HG03097 (cell line): ENCODE measurements at regions not wholly inside any gene's neighbourhood (a gene's known extent, or its start where the extent isn't known, plus 50 kb on each side); places are given as distances from the start of the nearest gene placed in this dataset.
"Not testable (repeated sequence)": the region's sequence is repeated elsewhere in the genome, so short reads cannot be mapped to it uniquely, and the experiment has no call there.

Source experiments
- ATAC-seq: cut with Tn5 transposase; IDR thresholded peaks from one replicate; pipeline ENCODE4 v1.9.1; 2021; ENCODE audit not compliant: unreplicated experiment, low FRiP score

DNA sequence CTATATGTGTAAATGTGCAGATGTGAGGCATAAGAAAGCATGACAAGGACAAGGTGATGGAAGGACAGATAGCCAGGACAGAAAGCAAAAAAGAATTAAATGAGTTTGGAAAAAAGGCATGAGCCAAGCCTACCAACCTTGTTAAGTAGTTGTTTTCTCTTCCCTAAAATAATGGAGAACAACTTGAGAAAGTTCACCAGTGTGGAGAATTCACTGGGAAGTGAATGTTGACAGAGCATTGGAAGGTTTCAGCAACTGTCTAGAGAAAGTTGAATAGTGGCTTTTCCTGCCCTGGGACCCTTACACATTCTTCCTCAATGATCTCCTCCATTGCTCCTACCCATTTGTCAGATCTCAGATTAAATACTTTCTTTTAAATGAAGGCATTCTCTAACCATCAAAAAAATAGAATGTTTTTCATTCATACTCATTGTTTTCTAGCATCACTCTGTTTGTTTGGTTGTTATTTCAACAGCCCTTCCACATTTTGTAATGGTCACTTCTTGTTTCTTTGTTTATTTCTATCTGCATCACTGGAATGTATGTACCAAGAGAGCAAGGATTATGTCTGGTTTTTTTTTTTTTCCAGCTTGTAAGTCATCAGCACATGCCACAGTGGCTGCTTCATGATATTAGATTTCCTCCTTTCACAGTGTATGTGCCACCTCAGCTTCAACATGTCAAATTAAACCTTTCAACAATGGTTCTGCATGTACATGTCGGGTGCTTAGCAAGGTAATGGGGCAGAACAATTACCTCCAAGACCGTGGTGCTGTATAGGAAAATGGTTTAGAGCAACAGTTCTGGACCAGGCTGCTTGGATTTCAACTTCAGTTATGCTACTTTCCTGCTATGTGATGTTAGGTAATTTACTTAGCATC, 586.0 kb upstream of the VRK2 start:
- no peak for ATAC-seq

DNA sequence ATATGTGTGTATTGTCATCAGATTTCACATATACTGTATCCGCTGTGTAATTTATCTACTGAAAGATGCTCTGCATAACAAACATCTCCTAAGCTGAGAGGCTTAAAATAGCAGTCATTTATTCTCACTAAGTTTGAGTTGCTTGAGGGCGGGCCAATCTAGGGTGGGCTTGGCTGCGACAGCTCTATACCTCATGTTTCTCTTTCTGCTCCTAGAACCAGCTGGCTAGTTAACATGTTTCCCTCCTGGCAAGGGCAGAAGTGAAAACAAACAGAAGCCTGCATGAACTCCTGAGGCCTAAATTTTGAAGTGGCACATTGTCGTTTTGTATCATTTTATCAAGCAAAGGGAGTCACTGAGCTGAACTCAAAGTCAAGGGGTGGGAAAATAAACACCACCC, 585.0 kb upstream of the VRK2 start:
- ATAC-seq: no peak

DNA sequence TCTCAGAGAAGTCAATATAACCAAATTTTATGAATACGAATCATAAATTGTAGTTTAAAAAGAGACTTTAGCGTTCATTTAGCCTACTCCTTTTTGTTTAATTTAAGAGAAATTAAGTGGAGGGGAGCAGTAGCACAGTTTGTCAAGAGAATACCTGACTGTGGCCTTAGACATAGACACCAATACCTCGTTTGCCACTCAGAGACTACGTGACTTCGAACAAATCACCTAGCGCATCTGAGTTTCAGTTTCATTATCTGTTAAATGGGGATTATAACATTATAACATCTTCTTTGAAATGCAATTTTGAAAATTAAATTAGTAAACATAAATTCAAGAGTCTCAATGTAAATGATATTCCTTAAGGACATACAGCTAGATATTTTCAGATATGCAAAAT, 581.5 kb upstream of the VRK2 start:
- ATAC-seq: no peak

DNA sequence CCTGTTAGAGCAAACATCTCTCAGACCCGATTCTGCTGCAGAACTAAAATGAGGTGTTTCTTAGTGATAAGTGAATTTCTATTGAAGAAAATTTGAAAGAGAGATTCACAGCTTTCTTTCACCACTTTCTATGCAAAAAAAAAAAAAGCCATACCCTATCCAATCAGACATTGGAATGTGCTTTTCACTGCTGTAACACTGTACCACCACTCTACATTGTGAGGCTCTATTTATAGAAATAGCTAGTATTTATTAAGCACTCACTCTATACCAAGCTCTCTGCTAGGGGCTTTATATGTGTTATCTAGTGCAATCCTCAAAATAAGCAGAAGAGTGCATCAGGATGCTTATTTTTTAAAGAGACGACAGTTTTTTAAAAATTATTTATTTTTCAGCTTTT, 580.6 kb upstream of the VRK2 start:
- ATAC-seq: no peak

DNA sequence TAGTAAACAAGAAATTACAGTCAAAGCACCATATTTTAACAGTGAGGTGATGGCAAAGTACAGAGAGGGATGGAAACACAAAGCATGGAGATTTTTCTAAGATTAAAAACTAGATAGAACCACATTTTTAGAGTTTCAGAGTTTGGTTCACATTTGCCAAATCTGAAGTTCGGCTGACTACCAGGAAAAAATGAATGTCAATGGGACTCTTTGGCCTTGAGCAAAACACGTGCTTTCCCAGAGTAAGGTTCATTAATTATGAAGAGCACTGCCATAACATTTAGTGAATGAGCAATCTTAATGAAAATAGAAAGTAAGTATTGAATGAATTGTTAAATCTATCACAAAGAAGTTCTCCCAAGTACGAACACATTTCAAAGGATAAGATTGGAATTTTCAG, 571.2 kb upstream of the VRK2 start:
- no peak for ATAC-seq

DNA sequence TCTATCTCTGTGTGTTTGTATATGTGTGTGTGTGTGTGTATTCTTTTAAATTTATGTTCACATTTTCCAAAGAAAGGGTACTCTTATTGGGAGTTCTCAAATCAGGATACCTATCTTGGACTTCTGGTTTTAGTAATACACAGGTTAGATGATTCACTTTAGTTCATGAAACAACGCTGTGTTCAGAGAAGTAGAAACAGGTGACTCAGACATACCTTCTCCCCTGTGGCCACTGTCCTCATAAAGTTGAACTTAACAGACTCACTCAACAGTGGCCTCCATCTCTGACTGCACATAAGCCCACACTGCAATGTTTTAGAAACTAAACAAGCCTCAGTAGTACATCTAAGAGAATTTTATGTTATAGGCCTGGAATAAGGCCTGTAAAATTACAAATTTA, 566.6 kb upstream of the VRK2 start:
- ATAC-seq: no peak

DNA sequence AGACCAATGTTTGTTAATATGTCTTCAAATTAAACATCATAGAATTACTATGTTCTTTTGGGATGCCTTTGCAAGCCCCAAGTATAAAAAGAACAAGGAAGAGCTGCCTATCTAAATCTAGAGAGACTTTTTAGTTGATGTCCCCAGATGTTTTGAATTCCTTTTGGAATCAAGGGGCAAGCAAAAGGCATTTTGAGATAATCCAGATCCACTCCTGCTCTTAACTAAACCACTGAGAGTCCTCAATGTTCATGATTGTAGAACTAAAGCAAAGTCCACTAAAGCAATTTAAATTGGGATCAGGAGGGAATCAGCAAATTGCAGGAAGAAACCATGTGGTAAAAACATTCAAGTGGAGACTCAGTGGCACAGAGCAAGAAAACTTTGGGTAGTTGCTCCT, 558.5 kb upstream of the VRK2 start:
- ATAC-seq: no peak

DNA sequence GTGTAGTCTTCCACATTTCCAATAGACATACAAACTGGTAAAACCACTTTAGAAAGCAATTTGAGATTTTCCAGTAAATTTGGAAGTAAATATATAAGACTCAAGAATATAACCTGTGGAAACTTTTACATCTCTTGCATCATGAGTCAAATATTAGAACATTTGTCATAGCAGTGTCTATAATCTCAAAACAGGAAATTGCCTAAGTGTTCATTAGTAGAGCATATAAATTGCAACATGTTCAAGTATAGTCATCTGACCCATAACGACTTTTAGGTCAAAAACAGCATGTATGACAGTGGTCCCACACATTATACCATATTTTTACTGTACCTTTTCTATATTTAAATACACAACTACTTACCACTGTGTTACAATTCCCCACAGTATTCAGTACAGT, 555.9 kb upstream of the VRK2 start:
- no peak for ATAC-seq

DNA sequence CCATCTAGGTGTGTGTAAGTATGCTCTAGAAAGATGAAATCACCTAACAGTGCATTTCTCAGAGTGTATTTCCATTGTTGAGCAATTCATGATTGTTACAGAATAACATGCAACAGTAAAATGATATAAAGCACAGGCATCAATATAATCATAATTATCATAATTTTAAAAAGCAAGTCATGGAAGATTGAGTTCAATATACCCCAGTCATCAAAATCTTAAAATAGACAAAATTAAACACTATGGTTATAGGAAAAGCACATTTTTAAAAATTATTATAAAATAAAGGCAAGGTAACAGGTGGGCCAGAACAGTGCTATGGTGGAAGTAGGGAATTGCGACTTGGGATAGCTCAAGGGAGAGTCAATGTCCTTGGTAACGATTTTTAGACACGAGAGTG, 555.4 kb upstream of the VRK2 start:
- no peak for ATAC-seq

DNA sequence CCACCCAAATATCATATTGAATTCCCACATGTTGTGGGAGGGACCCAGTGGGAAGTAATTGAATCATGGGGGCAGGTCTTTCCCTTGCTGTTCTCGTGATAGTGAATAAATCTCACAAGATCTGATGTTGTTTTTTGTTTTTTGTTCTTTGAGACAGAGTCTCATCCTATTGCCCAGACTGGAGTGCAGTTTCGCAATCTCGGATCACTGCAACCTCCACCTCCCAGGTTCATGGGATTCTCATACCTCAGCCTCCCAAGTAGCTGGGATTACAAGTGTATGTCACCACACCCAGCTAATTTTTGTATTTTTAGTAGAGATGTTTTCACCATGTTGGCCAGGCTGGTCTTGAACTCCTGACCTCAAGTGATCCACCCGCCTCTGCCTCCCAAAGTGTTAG, 552.6 kb upstream of the VRK2 start:
- ATAC-seq: not testable (repeated sequence)

DNA sequence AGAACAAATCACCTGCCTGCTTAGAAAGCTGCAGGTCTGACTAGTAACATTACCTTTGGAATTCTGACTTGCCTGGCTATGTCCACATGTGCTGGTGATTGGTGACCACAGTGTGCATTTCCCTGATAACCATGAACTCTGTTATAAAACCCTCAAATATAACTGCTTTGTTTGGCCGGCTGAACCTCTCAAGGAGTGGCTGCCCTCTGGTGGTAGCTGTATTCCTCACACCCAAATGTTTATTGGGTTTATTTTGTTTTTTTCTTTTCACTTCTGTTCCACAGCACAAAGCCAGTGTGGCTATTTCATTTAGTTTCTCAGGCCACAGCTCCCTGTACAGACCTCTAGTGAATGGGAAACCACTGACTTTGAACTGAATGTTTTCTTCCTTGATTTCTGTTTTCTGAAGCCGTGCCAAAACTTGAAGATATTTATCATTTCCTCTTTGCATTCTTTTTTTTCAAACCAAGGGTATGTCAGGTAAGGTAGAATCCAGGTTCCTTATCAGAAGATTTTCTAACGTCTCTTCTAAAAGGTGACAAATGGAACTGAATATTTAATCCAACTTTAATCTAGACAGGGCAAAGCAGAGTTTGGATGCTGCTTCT, 549.0 kb upstream of the VRK2 start:
- peak; percentile 74 for ATAC-seq

DNA sequence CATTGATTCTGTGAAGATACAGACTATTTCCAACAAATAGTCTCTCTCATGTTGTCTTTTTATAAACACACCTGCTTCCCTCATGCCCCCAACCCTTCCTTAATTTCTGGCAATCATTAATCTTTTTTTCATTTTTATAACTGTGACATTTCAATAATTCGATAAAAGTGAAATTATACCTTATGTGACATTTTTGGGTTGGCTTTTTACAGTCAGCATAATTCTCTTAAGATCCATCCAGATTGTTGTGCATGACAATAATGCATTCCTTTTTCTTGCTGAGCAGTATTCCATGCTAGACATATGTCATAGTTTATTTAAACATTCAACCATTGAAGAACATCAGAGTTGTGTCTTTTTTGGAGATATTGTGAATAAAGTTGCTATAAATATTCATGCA, 541.8 kb upstream of the VRK2 start:
- ATAC-seq: no peak

DNA sequence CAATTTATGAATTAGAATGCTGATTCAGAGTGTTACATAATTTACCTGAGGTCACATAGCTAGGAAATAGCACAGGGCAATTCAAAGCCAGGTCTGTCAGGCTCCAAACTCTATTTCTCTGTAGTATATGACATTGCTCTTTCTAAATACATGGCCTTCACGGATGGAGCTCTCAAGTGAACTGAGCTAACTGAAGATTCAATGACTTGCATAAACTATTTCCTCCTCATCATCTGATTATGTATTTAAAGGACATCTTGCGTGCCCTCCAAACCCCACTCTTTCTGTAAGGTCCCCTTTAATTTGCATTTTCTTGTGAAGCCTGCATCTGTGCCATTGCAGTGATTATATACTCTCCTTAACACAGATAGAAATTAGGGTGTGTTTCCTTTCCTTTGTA, 537.4 kb upstream of the VRK2 start:
- no peak for ATAC-seq

DNA sequence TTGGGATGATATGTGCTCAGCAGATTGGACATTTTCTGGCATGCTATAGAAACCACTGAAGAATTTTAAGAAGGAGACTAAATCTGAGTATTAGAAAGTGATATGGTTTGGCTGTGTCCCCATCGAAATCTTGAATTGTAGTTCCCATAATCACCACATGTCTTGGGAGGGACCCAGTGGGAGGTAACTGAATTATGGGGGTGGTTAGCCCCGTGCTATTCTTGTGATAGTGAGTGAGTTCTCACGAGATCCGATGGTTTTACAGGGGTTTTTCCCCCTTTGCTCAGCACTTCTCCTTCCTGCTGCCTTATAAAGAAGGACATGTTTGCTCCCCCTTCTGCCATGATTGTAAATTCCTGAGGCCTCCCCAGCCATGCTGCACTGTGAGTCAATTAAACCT, 535.9 kb upstream of the VRK2 start:
- no peak for ATAC-seq

DNA sequence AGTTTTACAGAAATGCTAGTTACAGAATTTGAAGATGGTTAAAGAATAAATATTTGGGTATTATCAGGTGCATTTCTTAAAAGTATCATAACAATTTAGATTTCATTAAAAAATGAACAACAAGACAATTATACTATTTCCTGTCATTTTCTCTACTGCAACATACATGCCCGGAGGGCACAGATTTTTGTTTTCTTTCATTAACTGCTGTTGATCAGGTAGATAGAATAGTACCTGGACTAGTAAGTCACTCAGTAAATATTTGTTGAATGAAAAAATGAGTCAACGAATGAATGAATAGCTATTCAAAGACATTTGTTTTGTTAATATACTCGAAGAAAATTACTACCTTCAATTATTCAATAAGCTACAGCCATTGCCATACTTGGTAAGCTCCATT, 531.2 kb upstream of the VRK2 start:
- no peak for ATAC-seq

DNA sequence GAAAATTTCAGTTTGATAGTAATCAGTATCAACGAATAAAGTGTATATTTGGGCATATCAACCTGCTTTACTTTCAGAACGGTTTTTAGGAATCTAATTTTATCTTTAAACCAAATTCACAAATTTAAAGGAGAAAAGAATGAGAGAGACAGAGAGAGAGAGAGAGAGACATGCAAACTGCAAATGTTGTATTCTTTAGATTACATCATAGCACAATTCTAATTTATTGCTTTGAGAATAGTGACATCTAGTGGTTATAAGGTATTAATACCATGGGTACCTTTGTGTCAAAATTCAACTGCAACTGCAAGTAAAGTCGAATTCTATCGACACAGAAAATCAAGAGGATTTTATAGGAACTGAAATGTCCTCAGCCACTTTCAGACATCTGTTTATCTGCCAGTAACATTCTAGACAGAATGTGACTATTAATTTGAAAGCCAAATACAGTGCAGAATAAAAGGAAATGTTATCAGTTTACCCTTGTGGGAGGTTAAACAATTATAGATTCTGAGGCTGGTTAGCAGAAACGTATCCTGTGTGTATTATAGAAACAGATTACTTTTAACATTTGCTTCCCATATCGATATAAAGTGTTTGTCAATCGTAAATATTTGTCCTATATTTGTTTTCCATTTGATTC, 529.8 kb upstream of the VRK2 start:
- no peak for ATAC-seq

DNA sequence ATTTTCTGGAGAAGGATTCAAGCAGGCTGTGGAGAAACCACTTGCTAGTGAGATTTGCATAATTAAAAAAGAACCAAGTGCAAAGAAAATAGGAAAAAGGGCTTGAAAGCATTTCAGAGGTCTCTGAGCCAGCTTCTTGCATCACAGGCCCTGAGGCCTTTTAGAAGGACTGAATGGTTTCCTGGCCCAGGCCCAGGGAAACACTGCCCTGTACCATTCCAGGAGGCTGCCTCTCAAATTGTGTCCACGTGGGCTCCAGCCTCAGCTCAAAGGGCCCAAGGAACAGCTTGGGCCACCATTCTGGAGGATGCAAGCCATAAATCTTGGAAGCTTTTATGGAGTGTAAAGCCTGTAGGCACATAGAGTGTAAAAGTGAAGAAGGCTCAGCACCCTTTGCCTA, 523.3 kb upstream of the VRK2 start:
- no peak for ATAC-seq

DNA sequence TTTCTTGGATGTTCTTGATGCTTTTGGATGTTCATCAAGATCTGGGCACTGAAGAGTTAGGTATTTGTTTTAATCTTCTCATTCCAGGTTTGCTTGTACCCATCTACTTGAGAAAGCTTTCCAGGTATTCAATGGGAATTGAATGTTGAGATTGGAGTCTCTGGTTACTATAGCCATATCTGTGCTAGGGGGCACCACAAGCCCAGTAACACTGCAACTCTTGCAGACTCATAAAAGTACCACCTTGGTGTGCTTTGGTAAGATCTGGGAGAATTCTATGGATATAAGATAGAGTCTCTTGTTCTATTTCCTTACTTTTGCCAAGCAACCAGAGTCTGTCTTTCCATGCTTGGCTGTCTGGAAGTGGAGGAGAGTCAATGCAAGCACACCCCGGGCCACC, 518.9 kb upstream of the VRK2 start:
- ATAC-seq: no peak

DNA sequence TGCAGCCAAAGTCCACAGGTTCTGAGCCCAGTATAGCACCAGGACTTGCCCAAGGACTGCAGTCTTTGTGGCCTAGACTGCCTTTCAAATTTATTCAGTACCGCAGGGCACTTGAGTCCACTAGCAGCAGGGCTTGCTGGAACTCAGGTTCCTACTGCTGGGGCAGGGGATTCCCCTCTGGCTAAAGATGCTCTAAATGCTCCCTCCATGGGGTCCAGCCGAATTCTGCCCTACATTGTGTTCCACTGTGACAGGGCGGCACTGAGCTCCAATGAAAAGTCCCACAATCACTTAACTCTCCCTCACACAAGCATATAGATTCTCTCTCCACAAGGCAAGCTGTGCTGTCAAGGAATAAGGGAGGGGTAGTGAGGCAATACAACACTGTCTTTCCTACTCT, 518.1 kb upstream of the VRK2 start:
- no peak for ATAC-seq

DNA sequence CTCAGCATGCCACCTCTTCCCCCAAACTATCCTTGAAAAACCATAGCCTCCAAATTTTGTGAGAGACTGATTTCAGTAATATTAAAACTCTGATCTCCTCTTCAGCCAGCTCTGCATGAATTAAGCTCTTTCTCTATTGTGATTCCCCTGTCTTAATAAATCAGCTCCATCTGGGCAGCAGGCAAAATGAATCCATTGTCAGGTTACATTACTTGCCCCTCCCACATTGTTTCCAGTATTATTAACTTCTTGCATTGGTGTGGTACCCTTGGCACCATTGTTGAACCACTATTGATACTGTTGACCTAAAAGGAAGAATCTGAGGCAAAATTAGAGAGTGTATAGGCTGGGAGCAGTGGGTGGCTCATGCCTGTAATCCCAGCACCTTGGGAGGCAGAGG, 512.2 kb upstream of the VRK2 start:
- no peak for ATAC-seq

DNA sequence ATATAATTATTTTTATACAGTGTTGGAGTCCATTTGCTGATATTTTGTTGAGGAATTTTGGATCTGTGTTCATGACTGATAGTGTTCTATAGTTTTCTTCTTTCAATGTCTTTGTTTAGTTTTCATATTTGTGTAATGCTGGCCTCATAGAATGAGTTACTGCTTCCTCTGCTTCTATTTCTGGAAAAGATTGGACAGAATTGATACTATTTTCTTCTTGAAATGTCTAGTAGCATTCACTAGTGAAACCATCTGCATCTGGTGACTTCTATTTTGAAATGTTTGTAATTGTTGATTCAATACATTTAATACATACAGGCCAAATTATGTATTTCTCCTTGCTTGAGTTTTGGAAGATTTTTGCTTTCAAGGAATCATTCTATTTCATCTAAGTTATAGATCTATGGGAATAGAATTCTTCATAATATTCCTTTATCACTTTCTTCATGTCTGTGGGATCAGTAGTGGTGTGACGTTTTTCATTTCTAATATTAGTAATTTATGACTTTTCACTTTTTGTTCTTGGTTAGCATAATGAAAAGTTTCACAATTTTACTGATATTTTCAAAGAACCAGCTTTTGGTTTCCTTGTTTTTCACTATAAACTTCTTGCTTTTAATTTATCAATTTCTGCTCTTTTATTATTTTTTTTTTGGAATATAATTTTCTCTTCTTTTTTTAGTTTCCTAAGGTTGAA, 509.9 kb upstream of the VRK2 start:
- ATAC-seq: peak; percentile 52
